NCI-H2029 treated with DMSO at 0.1 percent for 48 hours (cell line): ENCODE measurements at regions not wholly inside any gene's neighbourhood (a gene's known extent, or its start where the extent isn't known, plus 50 kb on each side); places are given as distances from the start of the nearest gene placed in this dataset.

Experiments used
- DNase-seq: peaks from one replicate; lab custom pipeline; 2025; lab: John Stamatoyannopoulos, UW

GRCh38 chr14:47833011-47833410 is 157.6 kb upstream of the MDGA2 start:
- no peak for DNase-seq

GRCh38 chr14:47826809-47827208 is 151.4 kb upstream of the MDGA2 start:
- no peak for DNase-seq

GRCh38 chr14:47822326-47822725 is 146.9 kb upstream of the MDGA2 start:
- DNase-seq, result no peak

GRCh38 chr14:47821135-47821534 is 145.7 kb upstream of the MDGA2 start:
- no peak for DNase-seq

DNA sequence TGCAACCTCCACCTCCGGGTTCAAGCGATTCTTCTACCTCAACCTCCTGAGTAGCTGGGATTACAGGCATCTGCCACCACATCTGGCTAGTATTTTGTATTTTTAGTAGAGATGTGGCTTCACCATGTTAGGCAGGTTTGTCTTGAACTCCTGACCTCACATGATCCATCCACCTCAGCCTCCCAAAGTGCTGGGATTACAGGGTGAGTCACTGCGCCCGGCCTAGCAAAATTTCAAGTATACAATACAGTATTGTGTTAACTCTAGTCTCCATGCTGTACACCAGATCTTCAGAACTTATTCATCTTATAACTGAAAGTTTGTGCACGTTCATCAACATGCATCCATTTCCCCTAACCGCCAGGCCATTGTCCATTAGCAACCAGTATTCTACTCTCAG is 115.1 kb upstream of the MDGA2 start:
- no peak for DNase-seq

DNA sequence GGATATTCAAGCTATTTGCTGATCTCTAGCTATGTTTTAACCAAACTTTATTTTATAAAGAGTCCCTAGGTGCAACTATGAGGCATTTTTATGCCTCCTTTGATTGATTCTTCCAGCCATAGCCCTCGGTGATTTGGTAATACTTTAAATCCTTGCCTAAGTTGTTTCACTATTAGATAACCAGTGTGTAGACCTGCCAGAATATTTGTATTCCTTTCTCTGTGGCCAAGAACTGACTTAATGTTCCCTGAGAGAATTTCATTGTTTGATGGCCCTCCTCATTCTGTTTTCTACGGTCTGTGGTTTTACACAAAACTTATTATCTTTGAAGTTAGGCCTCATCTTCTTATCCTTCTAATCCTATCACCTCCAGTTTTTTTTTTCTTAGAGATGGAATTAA is 109.7 kb upstream of the MDGA2 start:
- DNase-seq, result no peak

GRCh38 chr14:47778631-47779030 is 103.2 kb upstream of the MDGA2 start:
- no peak for DNase-seq

DNA sequence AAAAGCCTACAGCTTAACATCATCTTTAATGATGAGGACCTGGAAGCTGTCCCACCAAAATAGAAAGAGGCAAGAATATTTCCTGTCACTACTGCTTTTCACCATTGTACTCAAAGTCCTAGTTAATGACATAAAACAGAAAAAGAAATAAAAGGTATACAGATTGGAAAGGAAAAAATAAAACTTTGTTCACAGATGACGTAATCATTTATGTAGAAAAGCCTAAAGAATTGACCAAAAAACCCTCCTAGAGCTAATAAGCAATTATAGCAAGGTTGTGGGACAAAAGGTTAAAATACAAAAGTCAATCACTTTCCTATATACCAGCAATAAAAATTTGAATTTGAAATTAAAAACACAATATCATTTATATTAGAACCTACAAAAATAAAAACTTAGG is 97.2 kb upstream of the MDGA2 start:
- no peak for DNase-seq

DNA sequence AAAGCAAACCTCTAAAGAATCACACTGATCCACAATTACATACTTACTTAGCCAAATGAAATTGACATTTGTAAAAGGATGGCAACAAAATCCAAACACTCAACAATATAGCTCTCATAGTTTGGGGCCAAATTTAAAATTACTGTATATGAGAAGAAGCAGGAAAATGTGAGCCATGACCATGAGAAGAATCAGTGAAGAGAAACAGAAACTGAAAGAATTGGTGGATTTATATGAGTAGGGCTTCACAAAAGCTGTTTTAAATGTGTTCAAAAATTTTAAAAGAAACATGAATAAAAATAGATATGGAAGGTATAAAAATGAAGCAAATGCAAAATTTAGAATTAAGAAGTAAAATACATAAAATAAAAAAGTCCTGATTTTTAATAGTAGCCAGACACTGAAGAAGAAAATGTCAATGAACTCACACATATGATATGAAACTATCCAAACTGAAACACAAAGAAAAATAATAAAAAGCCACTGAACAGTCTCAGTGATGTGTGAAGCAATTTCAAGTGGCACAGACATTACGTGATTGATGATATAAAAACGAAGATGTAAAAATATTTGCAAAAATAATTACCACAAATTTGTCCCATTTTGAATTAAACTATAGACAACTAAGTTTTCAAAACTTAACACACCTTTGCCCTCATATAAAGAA is 87.9 kb upstream of the MDGA2 start:
- no peak for DNase-seq

GRCh38 chr14:47746986-47747385 is 71.6 kb upstream of the MDGA2 start:
- no peak for DNase-seq

DNA sequence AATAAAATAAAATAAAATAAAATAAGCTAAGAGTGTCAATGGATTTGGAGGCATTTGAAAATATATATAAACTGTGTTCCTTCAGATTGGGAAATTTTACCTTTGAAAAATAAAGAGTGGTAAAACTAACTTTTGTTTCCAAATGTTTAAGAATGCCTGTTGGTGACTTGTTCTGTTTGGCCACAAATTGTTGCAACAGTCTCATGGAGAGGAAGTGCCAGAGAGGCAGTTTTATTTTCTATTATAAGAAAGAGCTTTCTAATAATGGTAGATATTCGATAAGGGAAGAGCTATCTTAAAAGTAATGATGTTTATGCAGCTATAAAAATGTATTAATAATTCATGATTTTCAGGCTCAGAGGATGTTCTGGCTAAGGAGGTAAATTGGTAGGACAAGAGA is 68.8 kb upstream of the MDGA2 start:
- no peak for DNase-seq

- DNase-seq, result no peak
Measured at GRCh38 chr14:47739541-47739940, 64.1 kb upstream of the MDGA2 start.

- no peak for DNase-seq
Measured at GRCh38 chr14:47730296-47730695, 54.9 kb upstream of the MDGA2 start.
